Stomach (tissue), 8 donors: ENCODE measurements at regions not wholly inside any gene's neighbourhood (a gene's known extent, or its start where the extent isn't known, plus 50 kb on each side); places are given as distances from the start of the nearest gene placed in this dataset.

Experiments
- DNase-seq, 2 donors: peaks; one replicate each; pipeline versions ENCODE4 v3.0.0 to v3.0.0-alpha.2; 2013 to 2019
- H3K27ac ChIP-seq, 5 donors: fragments of 200-600 bp in 4 of 5; sonication (generic) in 4 of 5; one replicate each; pipeline ENCODE4 v1.5.1; 2013 to 2019; ENCODE audit warnings: mild to moderate bottlenecking in 1 of 5, moderate library complexity in 1 of 5
- H3K27me3 ChIP-seq, 3 donors: fragments of 200-600 bp; sonication (generic); one replicate each; pipeline ENCODE4 v1.5.1; 2017 to 2019; ENCODE audit warnings: mixed run types in 1 of 3
- H3K36me3 ChIP-seq, 4 donors: fragments of 200-600 bp; sonication (generic); 1 replicate in 3 of 4; 2 replicates in 1 of 4; pipeline ENCODE4 v1.5.1; 2016 to 2019
- H3K4me1 ChIP-seq, 4 donors: fragments of 200-600 bp; sonication (generic); one replicate each; pipeline ENCODE4 v1.5.1; 2016 to 2019
- H3K4me3 ChIP-seq, 4 donors: fragments of 200-600 bp; sonication (generic) in 3 of 4; one replicate each; pipeline ENCODE4 v1.5.1; 2016 to 2019; ENCODE audit warnings: mild to moderate bottlenecking in 1 of 4
- H3K9me3 ChIP-seq, 4 donors: fragments of 200-600 bp; sonication (generic); one replicate each; pipeline ENCODE4 v1.5.1; 2016 to 2019
- CTCF ChIP-seq, 7 experiments: fragments of 450-650 bp in 4 of 7; fragments of 200-600 bp in 3 of 7; sonication (generic) in 3 of 7; IDR thresholded peaks; one replicate each; pipeline ENCODE4 v1.5.1; 2016 to 2019; ENCODE audit warnings: antibody characterized with exemption in 7 of 7, control low read depth in 2 of 7, mild to moderate bottlenecking in 1 of 7
- EP300 ChIP-seq: sonication (generic); formaldehyde crosslinking; IDR thresholded peaks from one replicate; pipeline ENCODE4 v1.6.1; 2017; ENCODE audit warnings: antibody characterized with exemption
- POLR2A ChIP-seq, 4 donors: fragments of 450-650 bp; IDR thresholded peaks; one replicate each; pipeline ENCODE4 v1.6.1; 2016; ENCODE audit warnings: antibody characterized with exemption in 4 of 4, control low read depth in 2 of 4, mild to moderate bottlenecking in 1 of 4, moderate library complexity in 1 of 4
- POLR2AphosphoS5 ChIP-seq, 3 donors: sonication (generic); formaldehyde crosslinking; IDR thresholded peaks; one replicate each; pipeline ENCODE4 v1.6.1; 2016; ENCODE audit warnings: antibody characterized with exemption in 3 of 3
- WGBS, 5 donors: extraction: QIAGEN DNeasy Blood & Tissue Kit in 3 of 5; methylation state at CpG; one replicate each; pipeline versions ENCODE4 v1.1.5 to v1.1.7; 2013 to 2018; 5-methylcytosine and 5-hydroxymethylcytosine counted together
- intact Hi-C: fragments of 100-400 bp; cut with DNase I; formaldehyde crosslinking; loops from one replicate; pipeline ENCODE4 v1.15.1; 2023; ENCODE audit warnings: low total_unique reads
- donor health status: healthy with polysubstance abuse.
- donor health status: Bipolar disorder and iron deficiency.
- donor health status: healthy.

GRCh38 chr11:119975561-119976152 is 162.3 kb downstream of the TRIM29 start:
- Histone ChIP-seq H3K9me3 (no peaks in the 10 kb centered on the region), H3K36me3 (no peaks in the 10 kb centered on the region), H3K27me3 (peaks cover 0 to 57% (median 4%) of the 10 kb centered on the region in 3 donors), H3K27ac (no peak overlapping the region), H3K4me1 (no peaks in the 10 kb centered on the region), H3K4me3 (no peak overlapping the region)
- intact Hi-C loops = no loop called here
- WGBS, 5 donors = 35 to 45% (median 39%) methylated on average over 5 to 15 of the region's 15 CpGs
- TF ChIP-seq CTCF (IDR thresholded peaks at IDR 0.05) (no peak), POLR2A (IDR thresholded peaks at IDR 0.05) (no peak), EP300 (no peak), POLR2AphosphoS5 (IDR thresholded peaks at IDR 0.05) (no peak)
- DNase-seq = peak in 1 of 2 donors; percentile 47

GRCh38 chr11:119974467-119974866 is 163.4 kb downstream of the TRIM29 start:
- WGBS, 5 donors = 78 to 85% (median 78%) methylated on average over 4 of the region's 4 CpGs
- intact Hi-C loops = no loop called here
- peak in 1 of 2 donors; percentile 22 for DNase-seq
- peaks cover 0 to 46% (median 4%) of the 10 kb centered on the region in 3 donors for H3K27me3 ChIP-seq
- no peak overlapping the region for H3K4me3 ChIP-seq
- no peaks in the 10 kb centered on the region for H3K9me3 ChIP-seq
- no peak overlapping the region for H3K27ac ChIP-seq
- no peak for TF ChIP-seq POLR2AphosphoS5 (IDR thresholded peaks at IDR 0.05)
- TF ChIP-seq POLR2A (IDR thresholded peaks at IDR 0.05) = no peak
- TF ChIP-seq EP300 = no peak
- no peak for TF ChIP-seq CTCF (IDR thresholded peaks at IDR 0.05)
- H3K4me1 ChIP-seq = no peaks in the 10 kb centered on the region
- H3K36me3 ChIP-seq = no peaks in the 10 kb centered on the region

GRCh38 chr11:119974051-119974450 is 163.9 kb downstream of the TRIM29 start:
- no peak overlapping the region for H3K27ac ChIP-seq
- TF ChIP-seq EP300 (no peak), POLR2A (IDR thresholded peaks at IDR 0.05) (no peak), POLR2AphosphoS5 (IDR thresholded peaks at IDR 0.05) (no peak), CTCF (IDR thresholded peaks at IDR 0.05) (no peak)
- WGBS, 5 donors = 69 to 81% (median 74%) methylated on average over 3 to 4 of the region's 4 CpGs
- H3K36me3 ChIP-seq = no peaks in the 10 kb centered on the region
- peaks cover 0 to 41% (median 4%) of the 10 kb centered on the region in 3 donors for H3K27me3 ChIP-seq
- H3K4me1 ChIP-seq = no peaks in the 10 kb centered on the region
- H3K4me3 ChIP-seq = no peak overlapping the region
- intact Hi-C loops = no loop called here
- H3K9me3 ChIP-seq = no peaks in the 10 kb centered on the region
- no peak for DNase-seq

GRCh38 chr11:119972281-119972680 is 165.6 kb downstream of the TRIM29 start:
- H3K9me3 ChIP-seq = no peaks in the 10 kb centered on the region
- no peak for TF ChIP-seq CTCF (IDR thresholded peaks at IDR 0.05)
- TF ChIP-seq POLR2AphosphoS5 (IDR thresholded peaks at IDR 0.05) = no peak
- TF ChIP-seq POLR2A (IDR thresholded peaks at IDR 0.05) = no peak
- TF ChIP-seq EP300 = no peak
- no peak for DNase-seq
- no peaks in the 10 kb centered on the region for H3K36me3 ChIP-seq
- peaks cover 0 to 26% (median 0%) of the 10 kb centered on the region in 3 donors for H3K27me3 ChIP-seq
- intact Hi-C loops = no loop called here
- H3K4me1 ChIP-seq = no peaks in the 10 kb centered on the region
- no peak overlapping the region for H3K4me3 ChIP-seq
- no peak overlapping the region for H3K27ac ChIP-seq
- 83 to 90% (median 88%) methylated on average over 2 of the region's 2 CpGs for WGBS, 5 donors
